Memory B cell (primary cell): ENCODE measurements at regions not wholly inside any gene's neighbourhood (a gene's known extent, or its start where the extent isn't known, plus 50 kb on each side); places are given as distances from the start of the nearest gene placed in this dataset.

Experiments
- ATAC-seq: fragments of 150-1000 bp; cut with Tn5 transposase; 2 replicates; pipeline ENCODE4 v1.10.0; 2021; ENCODE audit warnings: low read depth, mild to moderate bottlenecking, moderate library complexity
- DNase-seq, 2 donors: peaks; one replicate each; pipeline ENCODE4 v3.0.0; 2022; ENCODE audit warnings: low spot score in 2 of 2
- H3K27ac Mint-ChIP-seq: one replicate; pipeline ENCODE4 v1.8.0; 2022; ENCODE audit warnings: mild to moderate bottlenecking, moderate library complexity, mixed read lengths
- H3K27me3 Mint-ChIP-seq: one replicate; pipeline ENCODE4 v1.8.0; 2022; ENCODE audit warnings: mixed read lengths
- H3K36me3 Mint-ChIP-seq: one replicate; pipeline ENCODE4 v1.8.0; 2022; ENCODE audit warnings: mild to moderate bottlenecking, mixed read lengths
- H3K4me1 Mint-ChIP-seq: one replicate; pipeline ENCODE4 v1.8.0; 2022; ENCODE audit warnings: mixed read lengths
- H3K4me3 Mint-ChIP-seq: one replicate; pipeline ENCODE4 v1.8.0; 2022; ENCODE audit warnings: mild to moderate bottlenecking, moderate library complexity, mixed read lengths
- H3K9me3 Mint-ChIP-seq: one replicate; pipeline ENCODE4 v1.8.0; 2022; ENCODE audit warnings: mixed read lengths

- ATAC-seq (no peak), DNase-seq (no peak)
- Mint-ChIP-seq H3K4me1 (no peaks in the 10 kb centered on the region), H3K9me3 (peaks cover 5% of the 10 kb centered on the region), H3K36me3 (no peaks in the 10 kb centered on the region), H3K27me3 (no peaks in the 10 kb centered on the region), H3K27ac (no peak overlapping the region), H3K4me3 (no peak overlapping the region)
These were observed 261.5 kb upstream of the COL8A1 start for GRCh38 chr3:99376926-99377325.

GRCh38 chr3:99373846-99374210, 264.6 kb upstream of the COL8A1 start:
- Mint-ChIP-seq H3K4me3 (no peak overlapping the region), H3K27ac (no peak overlapping the region), H3K27me3 (no peaks in the 10 kb centered on the region), H3K4me1 (no peaks in the 10 kb centered on the region), H3K9me3 (no peaks in the 10 kb centered on the region), H3K36me3 (no peaks in the 10 kb centered on the region)
- DNase-seq (no peak), ATAC-seq (no peak)

DNA sequence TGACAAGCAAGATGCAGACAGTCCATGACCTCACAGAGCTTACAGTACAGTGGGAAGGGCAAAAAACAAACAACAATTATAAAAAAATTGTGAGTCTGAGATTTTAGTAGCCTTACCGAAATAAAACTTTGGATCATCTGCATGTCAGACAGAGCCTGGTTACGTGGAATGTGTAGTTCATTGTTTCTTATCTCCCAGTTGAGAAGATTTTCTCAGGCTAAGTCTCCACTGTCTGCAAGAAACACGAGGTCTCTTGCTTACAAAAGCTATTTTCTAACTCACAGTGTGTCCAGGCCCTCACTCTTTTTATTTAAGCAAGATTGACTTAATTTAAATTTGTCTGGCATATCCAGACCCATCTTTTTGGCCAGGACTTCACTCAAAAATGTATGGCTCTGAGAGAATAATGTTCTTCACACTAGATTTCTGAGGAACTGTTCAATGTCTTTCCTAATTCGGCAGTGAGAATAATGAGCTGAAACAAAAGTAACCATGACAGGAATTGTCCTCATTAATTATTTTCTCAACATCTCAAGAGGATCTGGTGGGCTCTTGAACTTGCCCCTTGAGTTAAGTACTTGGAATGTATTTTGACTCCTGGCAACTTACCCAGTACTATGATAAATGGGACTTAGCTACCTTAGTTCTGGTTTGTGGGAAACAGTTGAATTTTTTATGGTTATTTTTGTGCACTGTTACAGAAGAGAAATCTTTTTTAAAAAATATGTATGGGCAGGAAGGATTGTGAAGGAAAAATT, 265.1 kb upstream of the COL8A1 start:
- Mint-ChIP-seq H3K9me3 (peaks cover 1% of the 10 kb centered on the region), H3K4me1 (no peaks in the 10 kb centered on the region), H3K4me3 (no peak overlapping the region), H3K27ac (no peak overlapping the region), H3K36me3 (no peaks in the 10 kb centered on the region), H3K27me3 (no peaks in the 10 kb centered on the region)
- ATAC-seq (no peak), DNase-seq (no peak)

- Mint-ChIP-seq H3K27me3 (no peaks in the 10 kb centered on the region), H3K27ac (no peak overlapping the region), H3K4me1 (no peaks in the 10 kb centered on the region), H3K9me3 (peaks cover 1% of the 10 kb centered on the region), H3K36me3 (no peaks in the 10 kb centered on the region), H3K4me3 (no peak overlapping the region)
- no peak for ATAC-seq
- no peak for DNase-seq
These were observed 271.5 kb upstream of the COL8A1 start for GRCh38 chr3:99366663-99367429.

DNA sequence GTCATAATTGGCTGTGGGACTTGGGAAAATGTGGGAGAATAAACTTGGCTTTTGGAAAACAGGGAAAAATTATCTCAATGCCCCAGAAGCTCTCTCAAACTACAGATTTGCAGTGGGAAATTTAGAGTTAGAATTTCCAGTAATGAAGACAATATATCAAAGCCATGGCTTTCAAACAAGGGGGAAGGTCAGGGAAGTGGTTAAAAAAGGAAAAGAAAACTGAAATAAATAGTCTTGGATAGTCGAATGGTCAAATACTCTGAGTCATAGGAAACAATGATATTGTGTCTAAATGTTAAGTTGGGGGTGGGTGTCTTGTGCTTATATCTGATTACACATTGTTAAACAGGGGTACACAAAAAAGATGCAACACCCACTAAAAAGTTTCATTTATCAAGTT, 272.4 kb upstream of the COL8A1 start:
- peaks cover 1% of the 10 kb centered on the region for H3K9me3 Mint-ChIP-seq
- H3K36me3 Mint-ChIP-seq = no peaks in the 10 kb centered on the region
- no peak overlapping the region for H3K4me3 Mint-ChIP-seq
- ATAC-seq = no peak
- H3K4me1 Mint-ChIP-seq = no peaks in the 10 kb centered on the region
- no peak overlapping the region for H3K27ac Mint-ChIP-seq
- no peak for DNase-seq
- no peaks in the 10 kb centered on the region for H3K27me3 Mint-ChIP-seq

DNA sequence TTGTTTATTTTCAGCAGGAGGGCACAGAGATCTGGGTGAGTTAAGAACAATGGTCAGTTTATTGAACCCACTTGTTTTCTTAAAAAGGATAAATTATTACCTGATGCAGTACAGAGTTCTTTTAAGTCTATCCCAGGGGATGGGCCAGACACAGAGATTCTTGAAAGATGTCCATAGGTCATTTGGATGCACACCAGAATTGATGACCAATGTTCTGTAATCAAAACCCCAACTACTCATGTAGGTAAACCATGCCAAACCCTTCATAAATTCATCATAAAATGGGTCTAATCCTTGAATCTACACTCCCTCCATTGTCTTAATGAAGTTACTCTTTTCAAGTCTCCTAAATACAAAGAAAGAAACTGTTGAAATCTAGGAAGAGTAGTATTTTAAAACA, 273.0 kb upstream of the COL8A1 start:
- H3K36me3 Mint-ChIP-seq = no peaks in the 10 kb centered on the region
- DNase-seq (no peak), ATAC-seq (no peak)
- H3K27ac Mint-ChIP-seq = no peak overlapping the region
- no peaks in the 10 kb centered on the region for H3K27me3 Mint-ChIP-seq
- H3K4me3 Mint-ChIP-seq = no peak overlapping the region
- peaks cover 1% of the 10 kb centered on the region for H3K9me3 Mint-ChIP-seq
- H3K4me1 Mint-ChIP-seq = no peaks in the 10 kb centered on the region

DNA sequence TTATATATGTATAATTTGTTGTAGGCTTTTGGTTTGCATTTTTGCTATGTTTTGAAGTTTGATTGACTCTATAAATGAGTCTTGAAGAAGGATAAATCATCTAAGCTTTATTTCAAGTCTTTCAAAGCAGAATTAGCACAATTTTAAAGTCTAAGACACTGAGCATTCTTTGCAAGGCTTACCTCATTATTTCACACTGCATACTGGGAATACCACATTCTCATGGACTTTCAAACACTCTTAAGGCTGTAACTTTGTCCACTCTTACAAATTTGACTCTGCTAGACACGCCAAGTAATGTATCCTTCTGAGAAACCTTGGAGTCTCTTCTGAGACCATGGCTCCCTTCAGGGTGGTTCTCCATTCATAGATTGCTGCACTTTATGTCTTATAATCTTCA, 281.3 kb upstream of the COL8A1 start:
- no peaks in the 10 kb centered on the region for H3K4me1 Mint-ChIP-seq
- H3K36me3 Mint-ChIP-seq = no peaks in the 10 kb centered on the region
- H3K27me3 Mint-ChIP-seq = no peaks in the 10 kb centered on the region
- no peak overlapping the region for H3K4me3 Mint-ChIP-seq
- ATAC-seq = no peak
- peaks cover 3% of the 10 kb centered on the region for H3K9me3 Mint-ChIP-seq
- no peak for DNase-seq
- no peak overlapping the region for H3K27ac Mint-ChIP-seq

DNA sequence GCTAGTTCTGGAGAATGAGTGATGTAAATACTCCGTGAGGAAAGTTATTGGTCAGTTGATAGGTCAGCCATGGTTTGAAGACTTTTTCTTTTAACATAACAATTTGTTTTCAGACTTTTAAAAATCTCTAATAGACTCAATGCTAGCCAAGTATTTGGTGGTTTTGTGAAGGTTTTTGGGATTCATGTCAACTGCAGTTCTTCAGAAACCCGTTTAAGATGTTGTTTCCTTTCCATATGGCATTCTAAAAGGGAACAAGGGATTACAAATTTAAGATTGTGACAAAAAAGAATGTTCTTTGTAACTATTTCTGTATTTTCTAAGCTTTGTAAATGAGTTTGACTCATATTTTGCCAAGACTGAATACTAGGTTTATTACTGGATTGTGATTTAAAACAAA, 281.7 kb upstream of the COL8A1 start:
- Mint-ChIP-seq H3K27ac (no peak overlapping the region), H3K4me1 (no peaks in the 10 kb centered on the region), H3K4me3 (no peak overlapping the region), H3K36me3 (no peaks in the 10 kb centered on the region), H3K9me3 (peaks cover 3% of the 10 kb centered on the region), H3K27me3 (no peaks in the 10 kb centered on the region)
- ATAC-seq = no peak
- DNase-seq = no peak

DNA sequence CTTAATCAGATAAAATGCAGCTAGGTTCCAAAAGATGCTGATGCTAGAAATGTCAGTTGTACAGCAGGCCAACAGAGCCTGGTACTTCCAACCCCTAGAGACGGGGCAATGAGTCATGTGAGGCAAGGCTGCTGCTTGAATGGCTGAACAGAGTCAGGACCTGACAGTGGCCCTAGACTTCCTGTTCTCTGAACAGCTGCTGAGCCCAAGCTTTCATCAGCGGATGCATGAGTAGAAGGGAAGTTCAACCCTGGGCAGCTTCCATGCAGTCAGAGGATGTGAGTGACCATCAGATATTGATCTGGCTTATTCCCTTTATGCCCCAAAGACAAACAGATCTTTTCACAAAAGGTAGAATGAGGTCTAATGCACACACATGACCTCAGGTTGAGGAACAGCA, 282.9 kb upstream of the COL8A1 start:
- DNase-seq (no peak), ATAC-seq (no peak)
- no peak overlapping the region for H3K27ac Mint-ChIP-seq
- H3K36me3 Mint-ChIP-seq = no peaks in the 10 kb centered on the region
- H3K9me3 Mint-ChIP-seq = peaks cover 3% of the 10 kb centered on the region
- H3K4me1 Mint-ChIP-seq = no peaks in the 10 kb centered on the region
- no peak overlapping the region for H3K4me3 Mint-ChIP-seq
- H3K27me3 Mint-ChIP-seq = no peaks in the 10 kb centered on the region

DNA sequence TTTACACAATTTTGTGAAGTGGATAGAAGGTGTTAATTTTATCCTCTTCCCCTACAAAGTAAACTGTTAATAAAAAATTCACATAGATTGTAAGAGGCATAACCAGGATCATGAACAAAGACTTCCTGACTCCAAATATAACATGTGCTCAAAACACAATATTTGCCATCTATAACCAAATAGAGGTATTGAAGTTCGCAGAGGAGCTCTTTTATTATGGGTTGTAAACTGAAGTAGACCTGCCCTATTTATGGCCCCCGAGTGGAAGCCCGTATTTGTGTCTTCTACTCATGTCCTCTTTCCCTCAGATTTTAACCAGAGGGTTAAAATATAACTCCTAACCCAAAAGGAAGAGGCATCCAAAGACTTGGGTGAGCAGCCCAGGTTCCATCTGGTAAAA, 285.6 kb upstream of the COL8A1 start:
- Mint-ChIP-seq H3K36me3 (no peaks in the 10 kb centered on the region), H3K4me1 (no peaks in the 10 kb centered on the region), H3K9me3 (peaks cover 5% of the 10 kb centered on the region), H3K4me3 (no peak overlapping the region), H3K27ac (no peak overlapping the region), H3K27me3 (no peaks in the 10 kb centered on the region)
- no peak for ATAC-seq
- DNase-seq = no peak

DNA sequence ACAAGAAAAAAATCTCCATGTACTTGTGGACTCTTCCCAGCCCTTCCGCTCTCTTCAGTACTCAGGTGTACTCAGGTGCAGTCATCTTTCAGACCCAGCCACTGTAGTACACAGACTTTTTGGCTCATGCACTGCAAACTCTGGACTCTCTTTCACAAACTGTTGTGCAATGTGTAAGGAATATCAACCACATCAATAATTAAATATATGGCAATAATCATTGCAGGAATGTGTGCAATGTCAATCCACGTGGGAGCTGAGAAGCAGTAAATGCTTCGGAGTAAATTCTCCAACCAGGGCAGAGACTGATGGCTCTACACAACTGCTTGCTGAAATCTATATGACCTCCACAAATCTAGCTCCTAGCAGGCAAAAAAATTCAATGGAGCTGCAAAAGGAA, 287.3 kb upstream of the COL8A1 start:
- no peaks in the 10 kb centered on the region for H3K27me3 Mint-ChIP-seq
- H3K9me3 Mint-ChIP-seq = peaks cover 1% of the 10 kb centered on the region
- no peaks in the 10 kb centered on the region for H3K4me1 Mint-ChIP-seq
- no peak for ATAC-seq
- H3K4me3 Mint-ChIP-seq = no peak overlapping the region
- no peaks in the 10 kb centered on the region for H3K36me3 Mint-ChIP-seq
- no peak for DNase-seq
- no peak overlapping the region for H3K27ac Mint-ChIP-seq

DNA sequence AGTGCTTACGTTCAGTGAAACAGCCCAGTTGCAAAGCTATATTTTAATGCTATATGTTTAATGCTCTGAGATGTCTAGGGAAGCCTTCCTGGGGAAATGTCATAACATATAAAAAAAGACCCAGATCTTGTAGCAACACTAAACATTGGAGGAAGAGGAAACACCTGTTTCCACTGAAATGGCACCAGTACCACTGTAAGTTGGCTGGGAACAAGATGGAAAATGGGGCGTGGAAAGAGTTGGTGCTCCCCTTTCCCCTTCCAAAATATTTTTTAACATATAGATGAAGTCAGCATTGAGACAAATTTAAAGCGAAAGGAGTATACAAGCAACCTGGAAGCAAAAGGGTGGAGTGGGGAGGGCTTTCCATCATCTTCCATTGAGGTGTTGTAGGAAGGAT, 289.9 kb upstream of the COL8A1 start:
- Mint-ChIP-seq H3K9me3 (peaks cover 1% of the 10 kb centered on the region), H3K4me3 (no peak overlapping the region), H3K27ac (no peak overlapping the region), H3K27me3 (no peaks in the 10 kb centered on the region), H3K36me3 (no peaks in the 10 kb centered on the region), H3K4me1 (no peaks in the 10 kb centered on the region)
- ATAC-seq (no peak), DNase-seq (no peak)

DNA sequence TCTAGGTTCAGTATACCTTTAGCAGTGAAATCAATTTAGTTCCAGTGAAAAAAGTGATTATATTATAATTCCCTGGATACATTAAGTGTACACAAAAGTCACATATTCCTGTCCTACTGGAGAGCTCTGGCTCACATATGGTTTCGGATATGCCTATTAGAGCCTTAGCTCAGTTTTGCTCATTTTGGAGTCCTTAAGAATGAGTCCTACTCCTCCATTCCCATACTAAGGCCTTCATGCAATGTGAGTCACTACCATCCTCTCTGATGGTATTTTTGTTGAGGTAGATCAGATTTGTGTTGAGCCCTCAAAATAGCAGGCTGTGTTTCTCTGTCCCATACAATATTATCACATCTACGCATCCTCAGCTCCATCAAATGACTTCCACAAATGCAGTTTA, 294.2 kb upstream of the COL8A1 start:
- DNase-seq = no peak
- Mint-ChIP-seq H3K4me1 (no peaks in the 10 kb centered on the region), H3K9me3 (peaks cover 7% of the 10 kb centered on the region), H3K36me3 (no peaks in the 10 kb centered on the region), H3K27me3 (no peaks in the 10 kb centered on the region), H3K4me3 (no peak overlapping the region), H3K27ac (no peak overlapping the region)
- no peak for ATAC-seq

DNA sequence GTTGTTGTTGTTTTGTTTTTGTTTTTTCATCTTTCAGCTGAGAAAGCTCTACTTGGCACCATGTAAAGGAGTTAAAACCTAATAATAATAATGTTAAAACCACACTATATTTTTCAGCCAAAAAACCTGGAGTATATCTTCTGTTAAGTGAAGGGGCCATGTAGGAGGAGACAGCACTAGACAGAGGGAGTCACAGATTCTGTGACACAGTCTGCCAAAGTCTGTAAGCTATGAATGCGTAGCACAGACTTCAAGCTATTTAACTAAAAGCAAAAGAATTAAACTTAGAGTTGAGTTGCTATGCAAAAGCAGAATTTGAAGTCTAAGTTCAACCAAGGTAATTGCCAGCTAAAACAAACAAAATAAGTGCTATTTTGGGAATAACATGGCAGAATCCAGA, 296.0 kb upstream of the COL8A1 start:
- Mint-ChIP-seq H3K36me3 (no peaks in the 10 kb centered on the region), H3K27me3 (no peaks in the 10 kb centered on the region), H3K9me3 (peaks cover 6% of the 10 kb centered on the region), H3K27ac (no peak overlapping the region), H3K4me3 (no peak overlapping the region), H3K4me1 (no peaks in the 10 kb centered on the region)
- ATAC-seq = no peak
- DNase-seq = no peak

DNA sequence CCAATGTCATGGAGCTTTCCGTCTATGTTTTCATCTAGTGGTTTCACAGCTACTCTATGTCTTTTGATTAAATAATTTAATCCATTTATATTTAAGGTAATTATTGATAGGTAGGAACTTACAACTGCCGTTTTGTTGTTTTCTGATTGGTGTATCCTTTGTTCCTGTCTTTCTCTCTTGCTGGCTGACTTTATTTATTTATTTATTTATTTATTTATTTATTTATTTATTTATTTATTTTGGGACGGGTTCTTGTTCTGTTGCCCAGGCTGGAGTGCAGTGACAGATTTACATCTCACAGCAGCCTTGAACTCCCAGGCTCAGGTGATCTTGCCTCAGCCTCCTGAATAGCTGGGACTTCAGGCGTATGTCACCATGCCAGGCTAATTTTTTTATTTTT, 299.2 kb upstream of the COL8A1 start:
- Mint-ChIP-seq H3K4me3 (no peak overlapping the region), H3K36me3 (no peaks in the 10 kb centered on the region), H3K27ac (no peak overlapping the region), H3K9me3 (peaks cover 6% of the 10 kb centered on the region), H3K27me3 (no peaks in the 10 kb centered on the region), H3K4me1 (no peaks in the 10 kb centered on the region)
- DNase-seq (no peak), ATAC-seq (no peak)
